Stimulated activated CD8-positive, alpha-beta memory T cell treated with anti-CD3 and anti-CD28 coated beads, Interleukin-2, amount 100 ng/mL, for 48 hours (primary cell): ENCODE measurements at regions not wholly inside any gene's neighbourhood (a gene's known extent, or its start where the extent isn't known, plus 50 kb on each side); places are given as distances from the start of the nearest gene placed in this dataset.

ENCODE experiments used
- DNase-seq, 2 donors: peaks; one replicate each; pipeline ENCODE4 v3.0.0-alpha.2; 2020; ENCODE audit warnings: low read depth in 2 of 2

GRCh38 chr11:82676483-82677094 is 57.1 kb downstream of the FAM181B start:
- no peak for DNase-seq

GRCh38 chr11:82675838-82676237 is 57.8 kb downstream of the FAM181B start:
- DNase-seq: no peak

- DNase-seq: no peak
Measured at GRCh38 chr11:82673631-82674030, 60.0 kb downstream of the FAM181B start.

- DNase-seq: no peak
Measured at GRCh38 chr11:82671451-82671850, 62.2 kb downstream of the FAM181B start.

- no peak for DNase-seq
Measured at GRCh38 chr11:82663535-82663934, 70.1 kb downstream of the FAM181B start.

- no peak for DNase-seq
Measured at GRCh38 chr11:82653752-82654151, 79.9 kb downstream of the FAM181B start.

GRCh38 chr11:82639251-82639650 is 94.4 kb downstream of the FAM181B start:
- DNase-seq: no peak

GRCh38 chr11:82636615-82637014 is 97.0 kb downstream of the FAM181B start:
- no peak for DNase-seq

GRCh38 chr11:82634091-82634490 is 99.6 kb downstream of the FAM181B start:
- no peak for DNase-seq

GRCh38 chr11:82631722-82632630 is 101.7 kb downstream of the FAM181B start:
- DNase-seq: no peak

GRCh38 chr11:82610671-82611070 is 123.0 kb downstream of the FAM181B start:
- no peak for DNase-seq

- DNase-seq: no peak
Measured at GRCh38 chr11:82606738-82607137, 126.9 kb downstream of the FAM181B start.

GRCh38 chr11:82601711-82602110 is 132.0 kb downstream of the FAM181B start:
- DNase-seq: no peak

- DNase-seq: no peak
Measured at GRCh38 chr11:82599836-82600235, 133.8 kb downstream of the FAM181B start.

- no peak for DNase-seq
Measured at GRCh38 chr11:82586581-82586980, 147.1 kb downstream of the FAM181B start.

GRCh38 chr11:82577246-82577645 is 156.4 kb downstream of the FAM181B start:
- no peak for DNase-seq

- DNase-seq: no peak
Measured at GRCh38 chr11:82560836-82561235, 172.8 kb downstream of the FAM181B start.

GRCh38 chr11:82559609-82560008 is 174.1 kb downstream of the FAM181B start:
- no peak for DNase-seq

- DNase-seq: no peak
Measured at GRCh38 chr11:82557274-82557673, 176.4 kb downstream of the FAM181B start.

- DNase-seq: no peak
Measured at GRCh38 chr11:82556210-82556609, 177.5 kb downstream of the FAM181B start.

GRCh38 chr11:82546661-82547557 is 186.8 kb downstream of the FAM181B start:
- DNase-seq: no peak

- no peak for DNase-seq
Measured at GRCh38 chr11:82539669-82540068, 194.0 kb downstream of the FAM181B start.
